DND-41 (cell line): ENCODE measurements at regions not wholly inside any gene's neighbourhood (a gene's known extent, or its start where the extent isn't known, plus 50 kb on each side); places are given as distances from the start of the nearest gene placed in this dataset.

Source experiments
- CTCF ChIP-seq: IDR thresholded peaks from 2 replicates; pipeline ENCODE4 v1.5.1; 2012; ENCODE audit warnings: borderline replicate concordance, low read length, moderate library complexity, mild to moderate bottlenecking; ENCODE audit not compliant: poor library complexity, severe bottlenecking; ENCODE audit errors: extremely low read depth
- EZH2 ChIP-seq: IDR thresholded peaks from 3 replicates; pipeline ENCODE4 v1.6.1; 2012; ENCODE audit warnings: borderline replicate concordance, low read depth, mild to moderate bottlenecking, moderate library complexity, low read length, inconsistent platforms; ENCODE audit not compliant: severe bottlenecking

- TF ChIP-seq CTCF (no peak), EZH2 (no peak)
Measured at GRCh38 chr15:70407336-70407670, 309.6 kb upstream of the TLE3 start.
